ENCODE measurements at regions not wholly inside any gene's neighbourhood (a gene's known extent, or its start where the extent isn't known, plus 50 kb on each side); places are given as distances from the start of the nearest gene placed in this dataset.
"Not testable (repeated sequence)": the region's sequence is repeated elsewhere in the genome, so short reads cannot be mapped to it uniquely, and the experiment has no call there.

DNA sequence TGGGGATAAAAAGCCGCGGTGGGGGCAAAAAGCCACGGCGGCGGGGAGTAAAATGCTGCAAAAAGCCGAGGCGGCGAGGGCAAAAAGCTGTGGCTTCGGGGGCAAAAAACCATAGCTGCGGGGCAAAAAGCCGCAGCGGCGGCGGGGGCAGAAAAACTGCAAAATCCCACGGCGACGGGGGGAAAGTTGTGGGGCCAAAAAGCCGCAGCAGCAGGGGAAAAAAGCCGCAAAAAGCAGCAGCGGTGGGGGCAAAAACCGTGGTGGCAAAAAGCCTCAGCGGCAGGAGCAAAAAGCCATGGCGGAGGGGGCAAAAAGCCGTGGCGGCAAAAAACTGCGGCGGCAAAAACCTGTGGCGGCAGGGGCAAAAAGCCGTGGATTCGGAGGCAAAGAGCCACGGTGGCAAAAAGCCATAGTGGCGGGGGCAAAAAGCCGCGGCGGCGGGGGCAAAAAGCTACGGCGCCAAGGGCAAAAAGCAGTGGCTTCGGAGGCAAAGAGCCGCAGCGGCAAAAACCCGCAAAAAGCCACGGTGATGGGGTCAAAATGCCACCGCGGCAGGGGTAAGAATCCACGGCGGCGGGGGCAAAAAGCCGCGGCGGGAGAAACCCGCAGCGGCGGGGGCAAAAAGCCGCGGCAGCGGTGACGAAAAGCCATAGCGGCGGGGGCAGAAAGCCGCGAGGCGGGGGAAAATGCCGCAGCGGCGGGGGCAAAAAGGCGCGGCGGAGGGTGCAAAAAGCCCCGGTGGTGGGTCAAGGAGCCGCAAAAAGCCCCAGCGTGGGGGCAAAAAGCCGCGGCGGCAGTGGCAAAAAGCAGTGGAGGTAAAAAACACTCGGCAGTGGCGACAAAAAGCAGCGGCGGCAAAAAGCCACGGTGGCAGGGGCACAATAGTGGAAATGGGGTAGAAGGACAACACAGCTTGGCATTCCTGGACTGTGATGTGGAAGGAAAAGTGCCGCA, 192.8 kb downstream of the SHCBP1 start:
- Mint-ChIP-seq H3K27me3 (ENCODE audit: low read depth) (no peaks in the 10 kb centered on the region), H3K4me1 (ENCODE audit: low read depth) (no peaks in the 10 kb centered on the region), H3K36me3 (ENCODE audit: low read depth) (no peaks in the 10 kb centered on the region), H3K9me3 (ENCODE audit: low read depth) (peaks cover 37% of the 10 kb centered on the region), H3K4me3 (ENCODE audit: unreplicated experiment) (no peak overlapping the region), H3K27ac (ENCODE audit: unreplicated experiment) (no peak overlapping the region)
- peak; percentile 59 for DNase-seq (ENCODE audit: low spot score)
- TF ChIP-seq, protein P1, sequence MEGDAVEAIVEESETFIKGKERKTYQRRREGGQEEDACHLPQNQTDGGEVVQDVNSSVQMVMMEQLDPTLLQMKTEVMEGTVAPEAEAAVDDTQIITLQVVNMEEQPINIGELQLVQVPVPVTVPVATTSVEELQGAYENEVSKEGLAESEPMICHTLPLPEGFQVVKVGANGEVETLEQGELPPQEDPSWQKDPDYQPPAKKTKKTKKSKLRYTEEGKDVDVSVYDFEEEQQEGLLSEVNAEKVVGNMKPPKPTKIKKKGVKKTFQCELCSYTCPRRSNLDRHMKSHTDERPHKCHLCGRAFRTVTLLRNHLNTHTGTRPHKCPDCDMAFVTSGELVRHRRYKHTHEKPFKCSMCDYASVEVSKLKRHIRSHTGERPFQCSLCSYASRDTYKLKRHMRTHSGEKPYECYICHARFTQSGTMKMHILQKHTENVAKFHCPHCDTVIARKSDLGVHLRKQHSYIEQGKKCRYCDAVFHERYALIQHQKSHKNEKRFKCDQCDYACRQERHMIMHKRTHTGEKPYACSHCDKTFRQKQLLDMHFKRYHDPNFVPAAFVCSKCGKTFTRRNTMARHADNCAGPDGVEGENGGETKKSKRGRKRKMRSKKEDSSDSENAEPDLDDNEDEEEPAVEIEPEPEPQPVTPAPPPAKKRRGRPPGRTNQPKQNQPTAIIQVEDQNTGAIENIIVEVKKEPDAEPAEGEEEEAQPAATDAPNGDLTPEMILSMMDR (IDR thresholded peaks at IDR 0.05): no peak

DNA sequence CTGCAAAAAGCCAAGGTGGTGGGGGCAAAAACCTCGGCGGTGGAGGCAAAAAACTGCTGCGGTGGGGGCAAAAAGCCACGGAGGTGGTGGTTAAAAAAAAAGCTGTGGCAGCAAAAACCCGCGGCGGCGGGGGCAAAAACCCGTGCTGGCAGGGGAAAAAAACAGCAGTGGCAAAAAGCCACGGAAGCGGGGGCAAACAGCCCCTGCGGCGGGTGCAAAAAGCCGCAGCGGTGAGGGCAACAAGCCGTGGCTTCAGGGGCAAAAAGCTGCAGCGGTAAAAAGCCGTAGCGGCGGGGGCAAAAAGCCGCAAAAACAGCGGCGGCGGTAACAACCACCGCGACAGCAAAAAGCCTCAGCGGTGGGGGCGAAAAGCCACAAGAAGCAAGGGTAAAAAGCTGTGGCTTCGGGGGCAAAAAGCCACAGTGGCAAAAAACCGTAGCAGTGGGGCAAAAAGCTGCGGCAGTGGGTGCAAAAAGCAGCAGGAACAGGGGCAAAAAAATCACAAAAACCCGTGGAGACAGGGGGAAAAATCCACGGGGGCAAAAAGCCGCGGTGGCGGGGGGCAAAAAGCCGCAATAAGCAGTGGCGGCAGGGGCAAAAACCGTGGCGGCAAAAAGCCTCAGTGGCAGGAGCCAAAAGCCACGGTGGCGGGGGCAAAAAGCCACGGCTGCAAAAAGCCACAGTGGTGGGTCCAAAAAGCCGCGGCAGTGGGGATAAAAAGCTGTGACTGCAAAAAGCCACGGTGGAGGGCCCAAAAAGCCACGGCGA, 193.7 kb downstream of the SHCBP1 start:
- H3K9me3 Mint-ChIP-seq (ENCODE audit: low read depth): peaks cover 36% of the 10 kb centered on the region
- no peaks in the 10 kb centered on the region for H3K36me3 Mint-ChIP-seq (ENCODE audit: low read depth)
- H3K27me3 Mint-ChIP-seq (ENCODE audit: low read depth): no peaks in the 10 kb centered on the region

DNA sequence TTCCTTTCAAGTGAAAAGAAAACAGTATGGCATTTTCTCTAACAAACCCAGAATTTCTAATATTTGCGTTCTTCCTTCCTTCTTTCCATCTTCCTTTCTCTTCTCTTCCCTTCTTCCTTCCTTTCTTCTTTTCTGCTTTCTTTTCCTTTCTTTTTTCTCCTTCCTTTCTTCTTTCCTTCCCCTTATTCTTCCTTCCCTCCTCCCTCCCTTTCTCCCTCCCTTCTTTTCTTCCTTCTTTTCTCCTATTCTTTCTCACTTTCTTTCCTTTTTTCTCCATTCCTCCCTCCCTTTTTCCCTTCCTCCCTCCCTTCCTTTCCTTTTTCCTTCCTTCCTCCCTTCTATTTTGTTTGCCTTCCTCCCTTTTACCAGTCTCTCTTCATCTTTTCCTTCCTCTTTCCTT, 194.8 kb downstream of the SHCBP1 start:
- no peak for DNase-seq (ENCODE audit: low spot score)
- Mint-ChIP-seq H3K9me3 (ENCODE audit: low read depth) (peaks cover 39% of the 10 kb centered on the region), H3K36me3 (ENCODE audit: low read depth) (no peaks in the 10 kb centered on the region), H3K27ac (ENCODE audit: unreplicated experiment) (no peak overlapping the region), H3K4me3 (ENCODE audit: unreplicated experiment) (no peak overlapping the region), H3K27me3 (ENCODE audit: low read depth) (no peaks in the 10 kb centered on the region), H3K4me1 (ENCODE audit: low read depth) (no peaks in the 10 kb centered on the region)
- TF ChIP-seq, protein P1 (IDR thresholded peaks at IDR 0.05): no peak

More for the DNA sequence above, 193.7 kb downstream of the SHCBP1 start:
- Mint-ChIP-seq H3K4me1 (ENCODE audit: low read depth) (no peaks in the 10 kb centered on the region), H3K4me3 (ENCODE audit: unreplicated experiment) (no peak overlapping the region), H3K27ac (ENCODE audit: unreplicated experiment) (no peak overlapping the region)
- DNase-seq (ENCODE audit: low spot score): peak; percentile 57
- TF ChIP-seq, protein P1 (IDR thresholded peaks at IDR 0.05): no peak

DNA sequence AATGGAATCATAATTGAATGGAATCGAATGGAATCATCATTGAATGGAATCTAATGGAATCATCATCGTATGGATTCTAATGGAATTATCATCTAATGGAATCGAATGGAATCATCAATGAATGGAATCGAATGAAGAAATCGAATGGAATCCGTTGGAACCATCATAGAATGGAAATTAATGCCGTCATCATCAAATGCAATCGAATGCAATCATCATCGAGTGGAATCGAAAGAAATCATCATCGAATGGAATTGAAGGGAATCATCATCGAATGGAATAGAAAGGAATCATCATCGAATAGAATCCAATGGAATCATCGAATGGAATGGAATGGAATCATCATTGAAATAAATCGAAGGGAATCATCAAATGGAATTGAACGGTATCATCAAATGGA, 217.2 kb downstream of the SHCBP1 start:
- H3K4me1 Mint-ChIP-seq (ENCODE audit: low read depth): no peaks in the 10 kb centered on the region
- H3K4me3 Mint-ChIP-seq (ENCODE audit: unreplicated experiment): no peak overlapping the region
- H3K27ac Mint-ChIP-seq (ENCODE audit: unreplicated experiment): no peak overlapping the region
- H3K36me3 Mint-ChIP-seq (ENCODE audit: low read depth): peaks cover 4% of the 10 kb centered on the region
- H3K9me3 Mint-ChIP-seq (ENCODE audit: low read depth): peaks cover 27% of the 10 kb centered on the region
- no peaks in the 10 kb centered on the region for H3K27me3 Mint-ChIP-seq (ENCODE audit: low read depth)
- no peak for DNase-seq (ENCODE audit: low spot score)
- TF ChIP-seq, protein P1 (IDR thresholded peaks at IDR 0.05): no peak

DNA sequence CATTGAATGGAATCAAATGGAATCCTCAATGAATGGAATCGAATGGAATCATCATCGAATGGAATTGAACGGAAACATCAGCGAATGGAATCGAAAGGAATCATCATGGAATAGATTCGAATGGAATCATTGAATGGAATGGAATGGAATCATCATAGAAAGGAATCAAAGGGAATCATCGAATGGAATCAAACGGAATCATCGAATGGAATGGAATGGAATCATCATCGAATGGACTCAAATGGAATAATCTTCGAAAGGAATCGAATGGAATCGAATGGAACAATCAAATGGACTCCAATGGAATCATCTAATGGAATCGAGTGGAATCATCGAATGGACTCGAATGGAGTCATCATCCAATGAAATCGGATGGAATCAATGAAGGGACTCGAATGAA, 222.6 kb downstream of the SHCBP1 start:
- not testable (repeated sequence) for H3K36me3 Mint-ChIP-seq (ENCODE audit: low read depth); H3K9me3 Mint-ChIP-seq (ENCODE audit: low read depth); H3K4me3 Mint-ChIP-seq (ENCODE audit: unreplicated experiment); H3K4me1 Mint-ChIP-seq (ENCODE audit: low read depth); H3K27ac Mint-ChIP-seq (ENCODE audit: unreplicated experiment); DNase-seq (ENCODE audit: low spot score); H3K27me3 Mint-ChIP-seq (ENCODE audit: low read depth)

DNA sequence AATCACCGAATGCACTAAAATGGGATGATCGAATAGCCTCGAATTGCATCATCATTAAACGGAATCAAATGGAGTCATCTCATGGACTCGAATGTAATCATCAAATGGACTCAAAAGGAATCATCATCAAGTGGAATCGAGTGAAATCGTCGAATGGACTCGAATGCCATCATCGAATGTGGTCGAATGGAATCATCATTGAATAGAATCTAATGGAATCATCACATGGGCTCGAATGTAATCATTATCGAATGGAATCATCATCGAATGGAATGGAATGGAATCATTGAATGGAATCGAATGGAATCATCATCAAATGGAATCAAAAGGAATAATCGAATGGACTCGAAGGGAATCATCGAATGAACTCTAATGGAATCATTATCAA, 224.3 kb downstream of the SHCBP1 start:
- H3K4me1 Mint-ChIP-seq (ENCODE audit: low read depth); DNase-seq (ENCODE audit: low spot score); H3K27ac Mint-ChIP-seq (ENCODE audit: unreplicated experiment); H3K36me3 Mint-ChIP-seq (ENCODE audit: low read depth); H3K27me3 Mint-ChIP-seq (ENCODE audit: low read depth); H3K9me3 Mint-ChIP-seq (ENCODE audit: low read depth); H3K4me3 Mint-ChIP-seq (ENCODE audit: unreplicated experiment): not testable (repeated sequence)

DNA sequence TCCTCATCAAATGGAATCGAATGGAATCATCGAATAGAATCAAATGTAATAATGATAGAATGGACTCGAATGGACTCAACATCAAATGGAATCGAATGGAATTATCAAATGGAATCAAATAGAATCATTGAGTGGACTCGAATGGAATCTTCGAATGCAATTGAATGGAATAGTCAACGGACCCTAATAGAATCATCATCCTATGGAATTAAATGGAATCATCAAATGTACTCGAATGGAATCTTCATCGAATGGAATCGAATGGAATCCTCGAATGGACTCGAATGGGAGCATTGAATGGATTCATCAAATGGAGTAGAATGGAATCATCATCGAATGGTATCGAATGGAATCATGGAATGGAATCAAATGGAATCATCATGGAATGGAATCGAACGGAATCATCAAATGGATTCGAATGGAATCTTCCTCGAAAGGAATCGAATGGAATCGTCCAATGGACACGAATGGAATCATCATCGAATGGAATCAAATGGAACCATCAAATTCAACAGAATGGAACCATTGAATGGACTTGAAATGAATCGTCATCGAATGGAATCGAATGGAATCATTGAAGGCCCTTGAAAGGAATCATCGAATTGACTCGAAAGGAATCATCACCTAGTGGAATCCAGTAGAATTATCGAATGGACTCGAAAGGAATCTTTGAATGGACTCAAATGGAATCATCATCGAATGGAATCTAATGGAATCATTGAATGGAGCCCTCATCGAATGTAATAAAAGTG, 224.9 kb downstream of the SHCBP1 start:
- H3K27me3 Mint-ChIP-seq (ENCODE audit: low read depth); H3K9me3 Mint-ChIP-seq (ENCODE audit: low read depth); H3K27ac Mint-ChIP-seq (ENCODE audit: unreplicated experiment); H3K36me3 Mint-ChIP-seq (ENCODE audit: low read depth); H3K4me3 Mint-ChIP-seq (ENCODE audit: unreplicated experiment); DNase-seq (ENCODE audit: low spot score); H3K4me1 Mint-ChIP-seq (ENCODE audit: low read depth): not testable (repeated sequence)

DNA sequence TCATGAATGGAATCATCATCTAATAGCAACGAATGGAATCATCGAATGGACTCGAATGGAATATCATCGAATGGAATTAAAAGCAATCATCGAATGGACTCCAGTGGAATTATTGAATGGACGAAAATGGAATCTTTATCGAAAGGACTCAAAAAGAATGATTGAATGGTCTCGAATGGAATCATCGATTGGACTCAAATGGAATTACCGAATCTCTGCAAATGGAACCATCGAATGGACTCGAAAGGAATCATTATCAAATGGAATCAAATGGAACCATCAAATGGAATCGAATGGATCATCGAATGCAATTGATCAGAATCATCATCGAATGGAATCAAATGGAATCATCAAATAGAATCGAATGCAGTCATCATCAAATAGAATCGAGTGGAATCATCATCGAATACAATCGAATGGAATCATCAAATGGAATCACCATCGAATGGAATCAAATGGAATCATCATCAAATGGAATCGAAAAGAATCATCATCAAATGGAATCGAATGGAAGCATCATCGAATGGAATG, 225.7 kb downstream of the SHCBP1 start:
- not testable (repeated sequence) for H3K4me3 Mint-ChIP-seq (ENCODE audit: unreplicated experiment); H3K27me3 Mint-ChIP-seq (ENCODE audit: low read depth); H3K4me1 Mint-ChIP-seq (ENCODE audit: low read depth); H3K36me3 Mint-ChIP-seq (ENCODE audit: low read depth); DNase-seq (ENCODE audit: low spot score); H3K27ac Mint-ChIP-seq (ENCODE audit: unreplicated experiment)
- peaks cover 12% of the 10 kb centered on the region for H3K9me3 Mint-ChIP-seq (ENCODE audit: low read depth)
